Stomach (tissue), 4 donors: ENCODE measurements at regions not wholly inside any gene's neighbourhood (a gene's known extent, or its start where the extent isn't known, plus 50 kb on each side); places are given as distances from the start of the nearest gene placed in this dataset.

ENCODE experiments used
- POLR2A ChIP-seq, 4 donors: fragments of 450-650 bp; IDR thresholded peaks; one replicate each; pipeline ENCODE4 v1.6.1; 2016; ENCODE audit warnings: antibody characterized with exemption in 4 of 4, control low read depth in 2 of 4, mild to moderate bottlenecking in 1 of 4, moderate library complexity in 1 of 4
- TF ChIP-seq, protein P1 (sequence below), 7 experiments: fragments of 450-650 bp in 4 of 7; fragments of 200-600 bp in 3 of 7; sonication (generic) in 3 of 7; IDR thresholded peaks; one replicate each; pipeline ENCODE4 v1.5.1; 2016 to 2019; ENCODE audit warnings: antibody characterized with exemption in 7 of 7, control low read depth in 2 of 7, mild to moderate bottlenecking in 1 of 7

DNA sequence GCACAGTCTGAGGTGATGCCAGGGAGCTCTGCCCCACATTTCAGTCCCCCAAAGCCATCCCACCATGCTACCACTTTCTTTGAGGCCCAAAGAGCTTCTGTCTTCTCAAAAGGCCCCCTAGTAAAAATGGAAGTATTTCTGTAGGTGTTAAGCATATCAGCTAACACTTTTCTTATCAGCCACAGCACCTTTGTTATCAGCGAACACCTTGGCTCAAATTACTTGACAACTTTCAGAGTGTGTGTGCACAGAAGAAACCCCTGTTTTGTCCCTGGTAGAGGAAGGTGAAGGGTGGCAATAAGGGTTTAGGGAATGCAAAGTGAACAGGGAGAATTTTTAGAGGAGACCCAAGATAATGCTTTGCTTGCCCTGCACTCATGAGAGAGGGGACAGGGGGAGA is 54.8 kb upstream of the GJA8 start:
- no peak for TF ChIP-seq POLR2A (IDR thresholded peaks at IDR 0.05)
- TF ChIP-seq, protein P1, sequence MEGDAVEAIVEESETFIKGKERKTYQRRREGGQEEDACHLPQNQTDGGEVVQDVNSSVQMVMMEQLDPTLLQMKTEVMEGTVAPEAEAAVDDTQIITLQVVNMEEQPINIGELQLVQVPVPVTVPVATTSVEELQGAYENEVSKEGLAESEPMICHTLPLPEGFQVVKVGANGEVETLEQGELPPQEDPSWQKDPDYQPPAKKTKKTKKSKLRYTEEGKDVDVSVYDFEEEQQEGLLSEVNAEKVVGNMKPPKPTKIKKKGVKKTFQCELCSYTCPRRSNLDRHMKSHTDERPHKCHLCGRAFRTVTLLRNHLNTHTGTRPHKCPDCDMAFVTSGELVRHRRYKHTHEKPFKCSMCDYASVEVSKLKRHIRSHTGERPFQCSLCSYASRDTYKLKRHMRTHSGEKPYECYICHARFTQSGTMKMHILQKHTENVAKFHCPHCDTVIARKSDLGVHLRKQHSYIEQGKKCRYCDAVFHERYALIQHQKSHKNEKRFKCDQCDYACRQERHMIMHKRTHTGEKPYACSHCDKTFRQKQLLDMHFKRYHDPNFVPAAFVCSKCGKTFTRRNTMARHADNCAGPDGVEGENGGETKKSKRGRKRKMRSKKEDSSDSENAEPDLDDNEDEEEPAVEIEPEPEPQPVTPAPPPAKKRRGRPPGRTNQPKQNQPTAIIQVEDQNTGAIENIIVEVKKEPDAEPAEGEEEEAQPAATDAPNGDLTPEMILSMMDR (IDR thresholded peaks at IDR 0.05), result no peak
